Ecto neural progenitor cell (in vitro differentiated cells): ENCODE measurements at regions not wholly inside any gene's neighbourhood (a gene's known extent, or its start where the extent isn't known, plus 50 kb on each side); places are given as distances from the start of the nearest gene placed in this dataset.
"Not testable (repeated sequence)": the region's sequence is repeated elsewhere in the genome, so short reads cannot be mapped to it uniquely, and the experiment has no call there.

Experiments used
- DNase-seq: peaks from one replicate; pipeline ENCODE4 v3.0.0-alpha.2; 2018; ENCODE audit warnings: low spot score

DNA sequence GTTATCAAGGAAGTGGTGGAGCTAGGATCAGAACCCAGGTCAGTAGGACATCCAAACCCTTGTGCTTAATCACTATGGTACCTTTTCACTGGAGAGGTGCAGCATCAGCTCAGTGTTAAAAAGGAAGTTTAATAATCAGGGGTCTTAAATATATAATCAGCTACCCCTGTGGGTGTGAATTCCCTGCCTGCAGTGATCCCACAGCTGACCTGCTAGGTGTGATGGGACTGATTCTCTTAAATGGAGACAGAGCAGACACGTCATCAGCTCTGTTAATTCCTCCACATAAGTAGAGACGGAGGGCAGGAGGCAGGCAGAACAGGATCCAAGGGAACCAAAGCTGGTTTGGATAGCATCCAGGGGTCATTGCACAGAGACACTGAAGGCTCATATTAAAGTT lies 154.1 kb upstream of the CRBN start:
- DNase-seq = no peak

DNA sequence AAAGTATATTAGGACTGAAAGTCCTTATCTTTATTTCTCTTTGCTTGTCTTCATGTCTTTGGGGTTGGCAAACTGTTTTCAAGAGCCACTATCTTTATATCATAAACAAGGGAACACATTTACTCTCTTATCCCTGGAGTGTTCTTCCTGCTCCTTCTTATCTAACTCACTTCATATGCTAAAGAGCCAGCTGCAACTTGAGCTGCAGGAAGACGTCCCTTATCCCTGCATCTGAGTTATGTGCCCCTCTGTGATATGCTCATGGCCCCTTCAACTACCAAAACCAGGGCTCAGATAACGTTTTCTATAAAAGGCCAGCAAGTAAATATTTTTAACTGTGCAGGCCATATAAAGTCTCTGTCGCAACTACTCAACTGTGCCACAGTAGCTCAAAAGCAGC lies 137.0 kb upstream of the CRBN start:
- DNase-seq = no peak

DNA sequence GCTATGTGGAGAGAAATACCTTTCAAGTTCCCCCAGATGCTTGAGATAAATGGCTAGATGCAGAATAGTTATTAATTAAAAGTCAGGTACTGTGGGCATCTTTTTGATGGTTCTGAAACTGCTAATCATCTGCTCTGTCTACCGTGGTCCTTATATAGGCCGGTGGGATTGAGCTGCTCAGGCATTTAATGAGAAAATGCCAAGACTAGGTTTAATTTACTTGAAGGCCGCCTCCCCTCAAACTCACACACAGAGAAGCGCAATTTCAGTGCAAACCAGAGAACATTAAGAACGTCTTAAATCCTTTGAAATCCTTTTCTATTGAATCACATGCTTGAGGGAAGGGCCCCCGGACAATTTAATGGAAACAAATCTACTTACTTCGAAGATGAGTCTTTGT lies 136.4 kb upstream of the CRBN start:
- no peak for DNase-seq

DNA sequence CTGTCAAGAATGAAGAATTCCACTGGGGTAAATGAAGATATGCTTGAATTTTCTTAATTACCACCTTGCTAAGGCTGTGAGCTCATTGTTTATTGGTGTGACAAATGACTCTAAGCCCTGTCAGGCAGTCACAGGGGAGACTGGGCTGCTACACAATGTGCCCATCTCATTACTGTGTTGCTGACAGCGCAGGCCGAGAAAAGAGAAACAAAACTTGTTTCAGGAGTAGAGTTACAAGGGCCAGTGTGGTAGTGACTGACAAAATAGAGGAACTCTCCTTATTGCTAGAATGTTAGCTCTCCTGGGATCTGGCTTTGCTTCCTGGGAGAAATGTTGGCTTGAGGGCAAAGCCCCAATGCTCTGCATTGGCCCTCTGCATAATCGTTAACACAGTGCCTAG lies 130.4 kb upstream of the CRBN start:
- no peak for DNase-seq

DNA sequence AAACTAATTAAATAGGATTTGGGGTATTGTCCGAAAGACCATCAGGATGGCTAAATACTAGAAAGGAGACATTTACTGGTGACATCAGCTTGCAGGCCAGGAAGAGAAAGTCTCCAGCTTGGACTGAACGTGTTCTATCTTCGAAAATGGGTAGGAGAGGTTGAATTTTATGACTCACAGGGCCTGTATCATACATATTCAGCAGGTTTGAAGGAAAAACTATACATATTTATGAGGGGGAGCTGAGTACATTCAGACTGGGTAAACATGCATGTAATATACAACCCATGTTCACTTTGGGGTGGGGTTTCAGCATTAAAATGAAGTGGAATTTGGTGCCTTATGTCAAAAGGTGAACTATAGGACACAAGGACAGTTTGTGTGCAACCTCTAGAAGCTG lies 129.3 kb upstream of the CRBN start:
- no peak for DNase-seq

DNA sequence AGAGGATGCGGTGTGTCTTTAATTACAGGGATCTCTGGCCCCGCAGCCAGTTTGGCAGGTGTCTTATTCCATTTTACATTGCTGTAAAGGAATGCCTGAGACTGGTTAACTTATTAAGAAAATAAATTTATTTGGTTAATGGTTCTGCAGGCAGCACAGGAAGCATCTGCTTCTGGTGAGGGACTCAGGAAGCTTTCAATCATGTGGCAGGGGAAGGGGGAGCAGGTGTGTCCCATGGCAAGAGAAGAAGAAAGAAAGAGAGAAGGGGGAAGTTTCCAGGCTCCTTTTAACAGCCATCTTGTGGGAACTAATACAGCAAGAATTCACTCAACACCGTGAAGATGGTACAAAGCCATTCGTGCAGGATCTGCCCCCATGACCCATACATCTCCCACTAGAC lies 128.0 kb upstream of the CRBN start:
- DNase-seq = no peak

DNA sequence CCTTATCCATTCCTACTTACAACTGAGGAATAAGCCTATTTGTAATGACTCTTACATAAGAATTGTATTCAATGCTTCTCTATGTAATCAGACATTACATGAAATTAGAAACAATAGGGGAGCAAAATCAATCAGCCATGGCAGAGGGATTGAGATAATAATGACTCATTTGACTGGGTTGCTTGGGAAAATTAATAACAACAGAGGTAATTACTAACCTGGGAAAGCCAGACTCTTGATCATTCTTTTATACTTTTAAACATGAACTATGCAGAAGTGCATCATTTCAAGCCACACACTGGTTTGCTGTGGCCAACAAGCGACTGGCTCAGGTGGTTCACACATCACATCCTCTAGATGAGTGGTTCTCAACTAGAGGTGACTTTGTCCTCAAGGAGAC lies 126.3 kb upstream of the CRBN start:
- DNase-seq = no peak

DNA sequence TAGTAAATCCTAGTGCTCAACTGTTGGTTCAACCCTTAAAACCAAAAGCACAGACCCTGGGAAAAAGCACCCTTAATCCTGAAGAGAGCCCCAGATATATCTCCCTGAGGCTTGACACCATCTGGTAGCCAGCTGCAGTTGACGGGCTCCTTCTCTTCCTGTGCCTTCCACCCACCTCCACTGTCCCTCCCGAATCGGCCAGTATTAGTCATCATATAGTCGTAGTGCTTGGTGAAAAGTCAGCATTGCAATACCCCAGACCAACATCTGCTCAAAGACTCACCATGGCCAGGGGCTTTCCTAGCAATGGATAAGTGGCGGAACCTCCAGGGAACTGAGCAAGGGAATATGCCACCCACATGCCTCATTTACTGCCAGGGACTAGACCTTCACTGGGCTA lies 125.6 kb upstream of the CRBN start:
- no peak for DNase-seq

DNA sequence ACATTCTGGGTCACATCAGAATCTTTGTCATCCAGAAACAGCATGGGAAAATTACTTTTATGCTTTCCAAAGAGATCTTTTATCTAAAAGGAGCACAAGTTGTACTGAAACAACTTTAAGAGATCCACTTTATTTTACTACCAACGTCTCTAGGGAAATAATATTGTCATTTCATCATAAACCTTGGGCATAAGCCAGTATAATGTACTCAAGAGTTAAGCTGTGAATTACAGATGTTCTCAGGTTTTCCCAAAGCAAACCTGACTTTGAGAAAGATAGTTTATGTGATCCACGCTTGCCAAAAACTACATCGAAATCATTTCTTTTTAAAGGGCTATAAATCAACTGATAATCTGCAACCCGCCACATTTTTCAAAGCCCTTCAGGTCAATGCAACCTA lies 124.1 kb upstream of the CRBN start:
- no peak for DNase-seq

DNA sequence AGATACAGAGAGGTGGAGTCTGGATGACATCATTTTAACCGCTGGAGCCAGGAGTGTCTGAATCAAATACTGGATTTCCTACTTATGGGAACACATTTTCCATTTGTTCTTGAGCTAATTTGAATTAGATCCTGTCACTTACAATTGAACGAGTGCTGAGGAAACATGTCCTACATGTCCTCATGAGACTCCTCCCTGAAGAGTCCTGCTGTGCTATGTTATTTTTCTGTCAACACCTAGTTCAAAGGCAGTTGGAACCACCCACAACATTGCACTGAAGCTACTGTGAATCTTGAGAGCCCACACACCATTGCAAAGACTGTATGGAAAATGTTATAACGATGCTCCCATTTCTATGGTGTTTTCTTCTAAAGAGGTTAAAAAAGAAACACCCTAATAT lies 123.5 kb upstream of the CRBN start:
- DNase-seq = no peak

DNA sequence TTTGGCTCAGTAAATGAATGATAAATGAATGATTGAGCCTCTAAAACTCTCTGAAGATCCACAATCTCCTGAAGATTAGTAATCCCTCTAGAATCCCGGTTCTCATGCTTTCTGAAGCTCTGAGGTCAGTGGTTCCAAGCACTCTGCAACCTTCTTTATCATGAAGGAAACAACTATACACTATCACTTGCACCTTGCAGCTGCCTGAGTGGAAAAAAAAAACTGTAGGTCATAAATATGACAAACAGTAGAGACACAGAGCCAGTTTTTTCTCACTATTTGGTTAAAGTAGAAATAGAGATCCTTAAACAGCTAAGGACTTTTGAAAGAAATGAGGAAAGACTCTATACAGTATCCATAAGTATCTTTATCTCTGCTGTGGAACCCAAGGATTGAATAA lies 122.0 kb upstream of the CRBN start:
- DNase-seq = no peak

DNA sequence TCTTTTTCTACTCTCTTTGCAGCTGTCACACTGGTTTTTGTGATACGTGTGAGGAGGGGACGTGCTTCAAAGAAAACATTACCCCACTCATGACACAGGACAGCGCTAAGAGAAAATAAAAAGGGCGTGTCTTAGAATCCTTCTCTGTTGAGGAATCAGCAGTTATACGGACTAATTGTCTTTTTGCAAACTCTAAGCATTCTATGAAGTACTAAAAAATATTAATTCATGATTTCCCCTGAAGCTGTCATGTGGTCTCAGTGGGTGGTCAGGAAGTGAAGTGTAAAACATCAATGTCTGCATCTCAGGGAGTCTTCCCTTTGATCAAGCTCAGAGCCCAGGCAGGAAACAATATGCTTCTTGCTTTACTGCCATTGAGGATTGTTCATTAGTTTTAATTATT lies 117.5 kb upstream of the CRBN start:
- DNase-seq = no peak

DNA sequence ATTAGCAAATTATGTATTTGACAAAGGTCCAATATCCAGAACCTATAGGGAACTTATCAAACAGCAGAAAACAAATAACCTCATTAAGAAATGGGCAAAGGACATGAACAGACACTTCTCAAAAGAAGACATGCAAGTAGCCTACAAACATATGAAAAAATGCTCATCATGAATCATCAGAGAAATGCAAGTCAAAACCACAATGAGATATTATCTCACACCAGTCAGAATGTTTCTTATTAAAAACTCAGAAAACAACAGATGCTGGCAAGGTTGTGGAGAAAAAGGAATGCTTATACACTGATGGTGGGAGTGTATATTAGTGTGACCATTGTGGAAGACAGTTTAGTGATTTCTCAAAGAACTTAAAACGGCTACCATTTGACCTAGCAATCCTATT lies 116.1 kb upstream of the CRBN start:
- DNase-seq = no peak

DNA sequence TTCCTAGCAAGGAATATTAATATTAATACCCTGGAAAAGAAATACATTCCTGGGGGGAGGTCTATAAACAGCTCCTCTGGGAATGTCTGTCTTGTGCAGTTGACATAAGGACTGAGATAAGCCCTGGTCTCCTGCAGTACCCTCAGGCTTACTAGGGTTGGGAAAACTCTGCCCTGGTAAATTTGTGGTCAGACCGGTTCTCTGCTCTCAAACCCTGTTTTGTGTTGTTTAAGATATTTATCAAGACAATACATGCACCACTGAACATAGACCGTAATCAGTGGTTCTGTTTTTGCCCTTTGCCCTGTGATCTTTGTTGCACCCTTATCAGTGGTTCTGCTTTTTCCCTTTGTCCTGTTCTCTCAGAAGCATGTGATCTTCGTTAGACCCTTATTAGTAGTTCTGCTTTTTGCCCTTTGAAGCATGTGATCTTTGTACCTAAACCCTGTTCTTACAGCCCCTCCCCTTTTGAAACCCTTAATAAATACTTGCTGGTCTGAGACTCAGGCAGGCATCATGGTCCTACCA lies 112.3 kb upstream of the CRBN start:
- not testable (repeated sequence) for DNase-seq

DNA sequence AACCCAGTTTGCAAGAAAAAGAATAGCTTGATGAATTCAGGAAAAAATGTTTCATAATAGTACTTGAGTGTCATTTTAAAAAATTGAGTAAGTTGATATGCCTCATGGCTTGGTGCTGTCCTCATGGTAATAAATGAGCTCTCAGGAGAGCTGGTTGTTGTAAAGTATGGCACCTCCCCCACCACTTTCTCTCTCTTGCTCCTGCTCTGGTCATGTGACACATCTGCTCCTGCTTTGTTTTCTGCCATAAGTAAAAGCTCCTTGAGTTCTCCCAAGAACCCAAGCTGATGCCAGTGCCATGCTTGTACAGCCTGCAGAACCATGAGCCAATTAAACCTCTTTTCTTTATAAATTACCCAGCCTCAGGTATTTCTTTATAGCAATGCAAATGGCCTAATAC lies 108.8 kb upstream of the CRBN start:
- DNase-seq = no peak

DNA sequence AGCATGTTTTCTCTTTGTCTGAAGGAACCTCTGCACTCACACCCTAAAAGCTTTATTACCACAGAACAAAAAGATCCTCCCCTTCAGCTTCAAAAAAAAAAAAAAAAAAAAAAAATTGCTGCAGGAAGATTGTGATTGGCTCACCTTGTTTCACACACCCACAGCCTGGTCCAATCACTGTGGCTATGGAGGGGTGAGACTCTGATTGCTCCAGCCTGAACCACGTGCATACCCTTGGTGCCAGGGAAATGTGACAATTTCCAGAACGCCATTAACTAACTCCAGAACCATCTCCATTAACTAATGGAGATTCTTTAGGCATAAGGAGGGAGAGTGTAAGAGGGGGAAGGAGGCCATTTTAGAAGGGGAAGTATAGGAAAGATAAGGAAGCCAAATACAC lies 106.5 kb upstream of the CRBN start:
- DNase-seq = no peak

DNA sequence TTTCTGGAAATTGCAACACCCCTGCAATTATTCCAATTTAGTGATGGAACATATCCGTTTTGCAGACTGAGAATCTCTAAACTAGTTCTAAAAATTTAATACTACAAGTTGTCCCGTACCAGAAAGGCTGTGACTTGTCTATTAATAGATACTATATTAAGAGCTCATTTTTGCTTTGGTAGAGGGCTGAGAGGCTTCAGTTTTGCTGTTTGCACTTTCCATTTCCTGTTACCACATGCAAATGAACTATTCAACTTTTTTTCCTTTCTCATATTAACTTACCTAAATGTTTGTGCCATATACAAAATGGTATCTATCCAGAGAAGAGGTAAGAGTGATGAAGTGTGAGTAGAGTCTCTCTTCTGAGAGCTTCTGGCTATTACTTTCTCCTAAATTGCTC lies 101.5 kb upstream of the CRBN start:
- DNase-seq = no peak

DNA sequence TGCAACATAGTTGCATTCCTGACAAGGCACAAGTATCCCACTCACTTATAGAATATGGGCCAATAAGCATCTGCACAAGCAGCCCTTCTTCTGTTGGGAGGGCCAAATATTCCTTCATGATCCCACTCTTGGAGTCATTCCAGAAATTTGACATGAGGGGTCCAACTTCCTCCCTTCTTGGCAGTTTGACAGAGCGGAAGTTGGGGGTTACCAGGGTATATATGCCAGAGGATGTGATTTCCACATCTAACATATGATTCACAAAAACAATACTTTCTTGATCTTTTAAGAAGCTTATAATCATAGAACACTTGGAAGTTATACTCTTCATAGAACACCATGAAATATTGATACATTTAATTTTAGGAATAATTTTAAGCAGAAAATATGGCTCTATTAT lies 100.9 kb upstream of the CRBN start:
- no peak for DNase-seq

DNA sequence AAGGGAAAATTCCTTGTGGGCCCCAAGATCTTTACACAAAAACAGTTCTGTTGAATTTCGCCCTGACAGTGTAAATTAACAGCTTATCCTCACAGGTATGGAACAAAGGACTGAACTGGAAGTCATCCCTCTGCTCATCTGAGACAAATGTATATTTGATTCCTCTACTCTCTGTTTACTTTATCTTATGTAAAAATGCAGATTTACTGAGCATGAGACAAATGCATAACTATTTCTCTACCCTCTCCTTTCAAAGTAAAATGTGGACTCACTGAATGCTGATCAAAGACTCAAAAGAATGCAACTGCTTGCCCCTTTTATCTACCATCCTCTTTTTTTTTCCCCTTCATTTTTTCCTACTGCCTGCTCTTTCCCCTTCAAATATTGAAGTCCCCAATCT lies 98.6 kb upstream of the CRBN start:
- no peak for DNase-seq

DNA sequence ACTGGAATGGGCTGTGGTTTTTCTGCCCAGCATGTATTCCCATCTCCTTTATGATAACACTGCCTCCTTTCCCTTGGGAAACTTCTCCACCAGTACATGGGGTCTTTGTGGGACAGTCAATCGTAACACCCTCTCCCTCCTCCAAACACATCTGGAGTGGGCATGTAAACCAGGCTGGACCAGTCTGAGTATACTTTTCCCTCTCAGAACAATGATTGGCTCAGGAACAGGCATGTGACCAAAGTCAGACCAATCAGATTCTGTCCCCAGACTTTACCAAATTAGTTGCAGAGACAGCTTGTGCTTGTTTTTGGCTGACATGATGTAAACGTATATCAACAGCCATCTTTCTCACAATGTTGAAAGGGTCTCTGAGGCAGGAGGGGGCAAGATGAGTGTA lies 97.1 kb upstream of the CRBN start:
- no peak for DNase-seq

DNA sequence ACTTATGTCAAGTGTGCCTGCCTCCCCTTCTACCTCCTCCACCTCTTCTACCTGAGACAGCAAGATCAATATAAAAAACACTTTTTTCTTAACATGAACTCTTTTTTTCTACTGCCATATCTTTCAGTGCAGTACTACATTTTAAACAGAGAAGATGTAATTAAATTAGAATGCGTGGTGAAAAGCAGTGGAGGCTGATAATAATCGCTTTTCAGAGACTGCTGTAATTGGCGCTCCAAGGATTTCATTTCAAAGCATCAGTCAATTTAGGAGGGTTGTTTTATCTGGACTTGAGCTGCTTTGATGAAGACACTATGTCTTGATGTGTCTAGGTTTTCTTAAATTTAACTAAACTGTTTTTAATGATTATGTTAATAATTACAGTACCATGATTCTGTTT lies 85.3 kb upstream of the CRBN start:
- no peak for DNase-seq

DNA sequence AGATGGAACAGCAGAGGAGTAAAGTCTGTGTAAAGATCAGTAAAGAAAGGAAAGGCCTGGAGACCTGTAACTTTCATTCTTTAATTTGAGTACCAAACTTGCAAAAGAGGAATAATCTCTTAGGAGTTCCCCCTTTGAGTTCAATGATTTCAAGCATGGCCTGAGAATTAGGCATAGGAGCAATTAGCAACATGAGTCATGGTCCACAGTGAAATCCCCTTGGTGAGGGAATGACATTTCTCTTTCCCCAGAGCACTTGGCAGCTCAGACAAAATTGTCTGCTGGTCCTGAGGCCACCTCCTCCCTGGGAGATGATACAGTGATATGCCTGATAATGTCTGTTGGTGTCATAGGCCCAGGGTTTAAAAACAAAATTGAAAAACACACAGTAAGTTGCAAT lies 81.4 kb upstream of the CRBN start:
- no peak for DNase-seq

DNA sequence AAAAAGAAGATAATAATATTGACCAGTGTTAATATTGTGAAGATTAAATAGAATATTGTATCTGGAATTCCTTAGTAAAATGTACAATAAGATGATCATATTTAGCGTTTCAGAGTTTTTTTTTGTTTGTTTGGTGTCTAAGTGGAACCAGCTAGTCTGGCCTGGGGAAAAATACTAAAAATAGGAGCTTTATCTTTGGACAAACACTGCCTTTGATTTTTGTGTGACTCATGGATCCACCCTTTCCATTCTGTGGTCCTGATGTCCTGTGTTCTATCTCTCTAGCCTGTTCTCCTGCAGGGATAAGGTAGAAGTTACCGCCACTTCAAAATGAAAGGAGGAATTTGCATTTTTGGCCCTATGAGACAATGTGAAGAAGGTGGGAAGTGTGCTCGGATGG lies 79.7 kb upstream of the CRBN start:
- no peak for DNase-seq

DNA sequence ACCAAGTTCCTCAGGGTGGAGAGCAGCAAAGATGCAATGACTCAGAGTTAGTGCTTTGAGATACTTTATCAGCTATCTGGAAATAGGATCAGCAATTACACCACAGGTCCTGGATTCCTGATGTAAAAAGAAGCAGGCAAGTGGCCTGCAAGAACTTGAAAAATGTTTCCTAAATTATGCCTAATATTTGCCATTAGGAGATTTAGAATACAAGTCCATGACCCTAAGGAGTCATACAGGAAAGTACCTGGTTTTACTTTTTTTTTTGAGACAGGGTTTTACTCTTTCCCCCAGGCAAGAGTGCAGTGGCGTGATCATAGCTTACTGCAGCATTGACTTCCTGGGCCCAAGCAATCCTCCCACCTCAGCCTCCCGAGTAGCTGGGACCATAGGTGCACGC lies 78.8 kb upstream of the CRBN start:
- no peak for DNase-seq

DNA sequence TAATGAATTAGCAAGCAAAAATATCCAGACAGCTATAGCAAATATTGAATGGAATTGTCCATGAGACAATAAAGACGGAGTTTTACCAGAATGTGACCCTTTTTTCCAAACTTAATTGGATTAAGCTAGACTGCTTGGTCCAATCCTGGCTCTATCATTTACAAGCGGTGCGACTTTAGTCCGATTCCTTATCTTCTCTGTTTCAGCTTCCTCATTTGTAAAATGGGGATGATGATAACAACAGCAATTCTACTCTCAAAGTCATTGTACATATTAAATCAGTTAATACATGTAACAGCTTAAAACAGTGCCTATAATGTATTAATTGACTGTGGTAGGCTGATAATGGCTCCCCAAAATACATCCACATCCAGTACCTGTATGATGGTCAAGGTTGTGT lies 62.1 kb upstream of the CRBN start:
- DNase-seq = no peak
